GM20431 (cell line): ENCODE measurements at regions not wholly inside any gene's neighbourhood (a gene's known extent, or its start where the extent isn't known, plus 50 kb on each side); places are given as distances from the start of the nearest gene placed in this dataset.
"Not testable (repeated sequence)": the region's sequence is repeated elsewhere in the genome, so short reads cannot be mapped to it uniquely, and the experiment has no call there.

ENCODE experiments used
- in situ Hi-C: fragments of 300-500 bp; cut with MseI, MboI; formaldehyde crosslinking; loops from one replicate; pipeline ENCODE4 v1.15.0; 2020; ENCODE audit warnings: low sequenced_read_pairs; ENCODE audit not compliant: unreplicated experiment

DNA sequence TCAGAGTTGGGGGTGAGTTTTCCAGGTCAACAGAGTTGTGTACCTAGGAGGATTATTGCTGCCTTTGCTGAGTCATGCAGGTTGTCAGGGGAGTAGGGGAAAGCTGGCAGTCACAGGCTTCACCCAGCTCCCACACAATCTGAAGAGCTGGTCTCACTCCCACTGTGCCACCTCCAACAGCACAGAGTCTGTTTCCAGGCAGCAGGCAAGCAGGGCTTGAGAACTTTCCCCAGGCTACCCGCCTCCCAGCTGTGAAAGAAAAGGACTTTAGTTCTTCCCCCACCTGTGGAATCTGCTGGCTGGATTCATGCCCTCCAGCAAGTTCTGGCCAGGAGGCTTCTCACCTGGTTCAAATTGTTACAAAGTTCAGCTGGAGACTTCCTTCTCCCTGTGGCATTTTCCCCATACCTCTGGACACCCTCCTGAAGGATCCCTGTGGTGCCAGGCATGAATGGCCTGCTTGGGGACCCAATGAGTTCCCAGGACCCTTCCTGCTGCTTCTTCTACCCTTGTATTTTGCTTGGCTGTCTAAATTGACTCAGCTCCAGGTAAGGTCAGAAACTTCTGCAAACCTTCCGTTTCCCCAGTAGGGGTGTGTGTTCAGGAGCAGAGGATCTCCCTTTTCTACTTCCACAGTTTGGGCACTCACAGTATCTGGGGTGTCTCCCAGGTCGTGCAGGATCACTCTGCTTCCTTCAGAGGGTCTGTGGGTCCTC lies 378.1 kb upstream of the MAN1A1 start:
- in situ Hi-C loops = loop anchor here (25.0 kb wide), 1 partner anchor 590 kb away; no protein-coding TSS in a partner anchor

DNA sequence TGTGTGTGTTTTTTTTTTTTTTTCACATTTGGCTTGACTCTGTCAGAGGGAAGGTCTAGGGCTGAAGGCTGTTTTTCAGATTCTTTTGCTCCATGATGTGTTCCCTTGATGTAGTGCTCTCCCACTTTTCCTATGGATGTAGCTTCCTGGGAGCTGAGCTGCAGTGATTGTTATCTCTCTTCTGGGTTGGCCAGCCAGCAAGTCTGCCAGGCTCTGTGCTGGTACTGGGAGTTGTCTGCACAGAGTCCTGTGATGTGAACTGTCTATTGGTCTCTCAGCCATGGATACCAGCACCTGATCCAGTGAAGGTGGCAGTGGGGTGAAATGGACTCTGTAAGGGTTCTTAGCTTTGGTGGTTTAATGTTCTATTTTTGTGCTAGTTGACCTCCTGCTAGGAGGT lies 377.4 kb upstream of the MAN1A1 start:
- in situ Hi-C loops = loop anchor here (25.0 kb wide), 1 partner anchor 590 kb away; no protein-coding TSS in a partner anchor

DNA sequence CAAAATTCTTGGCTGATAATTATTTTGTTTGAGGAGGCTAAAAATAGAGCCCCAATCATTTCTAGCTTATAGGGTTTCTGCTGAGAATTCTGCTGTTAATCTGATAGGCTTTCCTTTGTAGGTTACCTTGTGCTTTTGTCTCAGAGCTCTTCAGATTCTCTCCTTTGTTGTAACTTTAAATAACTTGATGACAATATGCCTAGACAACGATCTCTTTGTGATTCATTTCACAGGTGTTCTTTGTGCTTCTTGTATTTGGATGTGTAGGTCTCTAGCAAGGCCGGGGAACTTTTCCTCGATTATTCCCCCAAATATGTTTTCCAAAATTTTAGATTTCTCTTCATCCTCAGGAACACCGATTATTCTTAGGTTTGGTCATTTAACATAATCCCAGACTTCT lies 376.5 kb upstream of the MAN1A1 start:
- in situ Hi-C loops = loop anchor here (25.0 kb wide), 1 partner anchor 589 kb away; no protein-coding TSS in a partner anchor

DNA sequence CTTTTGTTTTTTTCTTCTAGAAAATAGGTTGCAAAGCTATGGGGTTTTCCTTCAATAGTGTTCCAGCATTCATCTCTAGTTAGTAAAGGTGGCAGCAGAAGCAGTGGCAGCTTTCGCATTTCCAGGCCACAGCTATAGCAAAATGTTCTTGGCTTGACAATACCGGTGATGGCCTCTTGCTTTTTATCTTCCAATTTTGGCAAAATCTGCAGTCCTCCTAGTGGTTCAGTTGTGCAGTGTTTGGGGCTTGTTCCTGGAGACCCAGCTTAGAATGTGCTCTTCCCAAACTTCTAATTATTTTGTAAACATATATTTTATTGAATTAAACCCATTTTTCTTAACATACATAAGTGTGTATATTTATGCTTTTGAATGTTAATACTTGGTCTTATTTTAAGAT lies 370.6 kb upstream of the MAN1A1 start:
- in situ Hi-C loops = no loop called here

DNA sequence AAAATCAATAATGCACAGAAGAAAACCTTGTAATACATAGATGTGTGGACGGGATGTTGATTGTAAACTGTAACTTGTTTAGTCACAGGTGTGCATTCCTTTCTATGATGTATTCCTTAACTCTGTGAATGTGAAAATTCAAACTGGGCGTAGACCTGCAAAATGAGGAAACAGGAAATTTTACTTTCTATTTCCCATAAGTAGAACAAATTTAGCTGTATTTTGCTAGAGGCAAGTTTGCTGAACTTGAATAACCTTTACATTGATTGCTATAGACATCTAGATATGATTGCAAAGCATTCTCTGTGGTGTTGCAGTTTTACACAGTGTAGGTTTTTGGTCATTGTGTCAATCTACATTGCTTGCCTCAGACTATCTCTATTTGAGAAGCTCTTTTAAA lies 368.4 kb upstream of the MAN1A1 start:
- in situ Hi-C loops = no loop called here

DNA sequence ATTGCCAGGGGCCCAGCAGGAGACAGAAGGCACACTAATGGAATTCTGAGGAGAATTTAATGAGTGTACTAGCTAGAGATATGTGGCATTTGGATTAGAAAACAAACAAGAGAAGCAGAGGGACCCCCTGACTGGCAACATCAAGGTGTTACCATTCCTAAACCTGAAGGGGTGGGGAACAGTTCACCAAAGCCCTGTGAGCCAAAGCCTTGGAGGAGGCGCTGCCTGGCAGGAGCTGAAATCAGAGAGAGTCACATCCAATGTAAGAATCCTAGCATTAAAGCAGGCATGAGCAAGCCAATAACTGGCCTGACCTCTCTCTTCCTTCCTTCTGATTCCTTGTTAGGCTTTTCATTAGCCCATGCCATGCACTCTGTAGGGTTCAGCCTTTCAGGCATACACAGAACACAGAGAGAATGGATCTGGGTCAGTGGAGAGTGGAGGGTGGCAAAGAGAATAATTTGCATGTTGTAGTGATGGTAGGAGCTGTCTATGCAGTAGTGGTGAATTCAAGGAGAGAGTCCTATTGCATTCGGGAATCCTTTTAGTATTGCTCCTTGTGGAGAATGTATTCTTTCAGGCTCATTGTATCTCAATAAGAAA lies 367.2 kb upstream of the MAN1A1 start:
- in situ Hi-C loops = no loop called here

DNA sequence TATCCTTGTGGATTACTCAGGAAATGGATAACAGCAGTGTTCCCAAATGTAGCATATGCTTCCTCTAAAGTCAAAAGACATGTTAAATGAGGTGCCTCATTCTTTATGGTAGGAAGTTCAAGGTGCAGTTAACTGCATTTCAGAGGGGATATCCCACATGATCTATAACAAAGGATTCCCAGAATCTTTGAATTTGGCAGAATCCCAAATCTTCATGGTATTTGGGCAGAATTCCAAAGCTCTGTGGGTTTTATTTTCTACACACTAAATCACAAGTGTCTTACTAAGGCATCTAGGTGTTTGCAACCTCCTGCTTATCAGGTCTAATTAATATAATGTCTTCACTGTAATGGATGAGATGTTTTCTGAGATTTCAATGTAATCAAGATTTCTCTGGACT lies 364.3 kb upstream of the MAN1A1 start:
- in situ Hi-C loops = no loop called here

DNA sequence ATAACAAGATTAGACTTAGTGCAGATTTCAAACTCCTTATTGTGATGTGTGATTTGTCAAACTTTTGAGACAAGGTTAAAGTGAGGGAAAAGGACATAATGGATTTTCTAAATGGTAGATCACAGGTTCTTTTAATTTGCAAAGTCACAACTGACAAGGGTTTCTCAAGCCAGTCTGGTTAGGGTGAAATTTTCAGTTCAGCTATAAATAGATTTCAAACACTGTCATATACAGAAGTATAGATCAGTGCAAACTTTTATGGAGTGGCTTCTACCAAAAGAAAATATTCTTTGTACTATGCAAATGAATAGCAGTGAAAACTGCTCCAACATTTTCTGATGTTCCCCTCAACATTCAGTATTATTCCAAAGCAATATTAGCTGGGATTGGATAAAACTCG lies 337.1 kb upstream of the MAN1A1 start:
- in situ Hi-C loops = no loop called here

DNA sequence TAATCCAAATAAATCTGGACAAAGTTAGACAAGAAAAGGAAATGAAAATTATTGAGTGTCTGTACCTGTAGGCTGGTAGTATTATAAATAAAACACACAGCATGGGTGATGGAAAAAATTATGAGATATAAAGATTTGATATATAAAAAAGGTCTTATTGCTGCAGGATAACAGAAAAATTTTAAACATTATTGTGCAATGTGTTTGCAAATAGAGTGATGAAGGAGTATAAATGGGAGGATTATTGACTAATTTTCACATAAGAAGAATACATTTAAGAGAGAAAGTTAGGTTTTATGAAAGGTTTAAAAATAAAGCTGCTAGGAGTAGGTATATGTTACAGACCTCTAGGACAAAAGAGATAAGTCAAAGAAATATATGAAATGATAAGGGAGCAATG lies 336.7 kb upstream of the MAN1A1 start:
- in situ Hi-C loops = no loop called here

DNA sequence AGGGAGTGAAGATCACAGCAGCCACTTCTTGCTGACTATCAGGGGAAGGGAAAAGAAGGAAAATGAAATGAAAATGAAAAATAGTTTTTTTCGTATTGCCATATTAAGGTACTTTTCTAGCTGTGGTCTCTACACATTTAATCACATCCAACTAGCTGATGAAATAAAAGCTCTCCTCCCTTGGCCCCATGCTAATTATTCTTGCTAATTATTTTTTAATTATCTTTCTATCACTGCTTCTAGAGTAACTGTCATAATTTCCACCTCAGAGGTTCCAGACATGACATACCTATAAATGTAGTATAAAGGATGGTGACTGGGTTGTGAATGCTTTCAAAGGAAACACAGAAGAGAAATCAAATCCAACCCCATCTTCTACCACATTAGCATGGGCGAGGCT lies 334.1 kb upstream of the MAN1A1 start:
- in situ Hi-C loops = no loop called here

DNA sequence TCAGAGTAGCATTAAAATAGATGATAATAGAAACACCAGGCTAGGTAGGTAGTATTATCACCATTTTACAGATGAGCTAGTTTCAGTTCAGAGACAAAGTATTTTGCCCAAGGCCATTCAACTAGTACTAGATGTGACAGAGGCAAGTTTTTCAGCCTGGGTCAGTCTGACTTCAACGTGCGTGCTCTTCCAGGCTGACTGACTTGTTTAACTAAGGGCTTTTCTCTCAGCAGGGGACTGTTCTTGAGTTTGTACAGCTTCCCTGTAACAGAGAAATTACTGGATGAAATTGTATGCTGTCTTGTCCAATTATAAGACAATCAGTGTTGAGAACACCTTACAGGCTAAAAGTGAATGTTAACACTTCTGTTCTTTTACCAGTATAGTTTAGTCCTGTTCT lies 333.5 kb upstream of the MAN1A1 start:
- in situ Hi-C loops = no loop called here

DNA sequence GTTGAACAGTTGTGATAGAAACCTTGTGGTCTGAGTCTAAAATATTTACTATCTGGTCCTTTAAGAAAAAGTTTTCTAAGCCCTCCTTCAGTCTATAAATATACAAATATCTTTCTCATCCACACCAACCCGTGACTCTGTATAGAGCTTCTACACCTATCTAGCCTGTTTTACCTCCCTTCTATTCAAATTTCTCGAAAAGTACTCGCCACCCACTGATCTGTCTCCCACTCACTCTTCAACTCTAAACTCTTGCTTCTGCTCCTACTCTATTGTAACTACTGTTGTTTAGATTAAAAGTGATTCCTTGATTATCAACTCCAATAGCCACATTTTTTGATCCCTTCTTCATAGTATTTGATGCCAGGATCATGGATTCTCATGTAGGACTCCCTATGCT lies 329.4 kb upstream of the MAN1A1 start:
- in situ Hi-C loops = no loop called here

DNA sequence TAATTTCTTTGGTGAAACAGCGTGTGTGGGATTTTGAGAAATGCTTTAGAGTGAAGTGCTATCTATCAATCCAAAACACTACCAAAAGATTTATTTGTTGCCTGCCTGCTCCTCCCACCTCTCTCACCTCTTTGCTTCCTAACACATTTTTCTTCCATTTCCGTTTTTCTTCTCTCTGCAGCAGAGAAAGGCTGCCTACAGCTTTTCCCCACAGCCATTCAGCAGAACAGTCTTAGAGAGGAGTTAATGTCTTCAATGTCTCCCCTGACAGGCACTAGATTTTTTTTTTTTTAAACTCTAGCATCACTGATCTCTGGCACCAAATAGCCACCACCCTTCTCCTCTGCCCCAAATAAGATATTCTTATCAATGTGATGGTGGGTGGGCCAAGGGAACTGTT lies 327.8 kb upstream of the MAN1A1 start:
- in situ Hi-C loops = no loop called here

DNA sequence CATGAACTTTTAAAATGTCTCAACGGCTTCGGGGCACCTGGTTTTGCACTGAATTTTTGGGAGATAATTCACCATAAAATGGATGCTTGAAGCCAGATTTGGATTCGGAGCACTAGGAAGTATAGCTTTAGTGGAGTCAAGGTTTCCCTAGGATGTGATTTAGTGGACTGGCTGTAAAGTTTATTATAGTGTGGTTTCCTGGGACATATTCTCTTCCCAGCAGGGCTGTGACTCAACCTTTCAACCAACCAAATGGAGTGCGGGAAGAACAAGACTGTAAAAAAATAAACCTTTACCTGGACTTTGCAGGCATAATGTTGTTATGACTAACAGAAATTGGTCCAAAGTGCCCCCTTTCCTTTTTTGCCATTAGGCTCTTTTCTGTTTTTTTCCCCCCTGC lies 327.4 kb upstream of the MAN1A1 start:
- in situ Hi-C loops = no loop called here

DNA sequence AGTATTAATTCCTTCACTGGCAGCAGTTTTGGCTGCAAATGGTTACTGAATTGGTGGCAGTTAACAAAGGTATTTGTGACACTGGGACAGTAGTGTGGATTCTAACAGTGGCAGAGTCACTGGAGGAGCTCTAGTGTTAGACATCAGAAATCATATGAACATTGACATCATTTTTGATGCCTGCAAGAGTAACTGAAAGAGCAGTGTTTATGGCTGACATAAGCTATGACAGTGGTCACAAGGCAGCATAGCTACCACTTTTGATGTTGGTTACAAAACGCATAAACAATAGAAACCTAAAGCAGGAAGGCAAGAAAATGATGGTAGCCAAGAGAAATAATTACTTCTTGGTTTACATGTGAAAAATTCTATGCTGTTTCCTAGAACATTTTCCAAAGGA lies 326.7 kb upstream of the MAN1A1 start:
- in situ Hi-C loops = no loop called here

DNA sequence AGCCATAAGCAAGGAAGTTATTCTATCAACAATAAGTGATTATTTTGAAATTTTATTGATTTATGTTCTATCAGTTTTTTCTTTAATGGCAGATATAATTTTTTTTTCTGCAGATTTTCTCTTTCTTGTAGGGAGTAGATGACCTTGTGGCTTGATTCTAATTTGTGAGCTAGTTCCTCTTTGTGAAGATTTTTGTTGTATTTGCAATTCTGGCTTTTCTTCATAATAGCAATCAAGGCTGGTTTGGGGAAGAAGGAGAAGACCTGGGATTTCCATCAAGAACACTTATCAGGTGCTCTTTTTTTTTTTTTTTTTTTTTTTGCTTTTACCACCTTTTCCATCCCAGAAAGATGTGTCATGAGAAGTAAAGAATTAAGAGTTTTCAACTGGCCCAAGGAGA lies 324.2 kb upstream of the MAN1A1 start:
- in situ Hi-C loops = no loop called here

DNA sequence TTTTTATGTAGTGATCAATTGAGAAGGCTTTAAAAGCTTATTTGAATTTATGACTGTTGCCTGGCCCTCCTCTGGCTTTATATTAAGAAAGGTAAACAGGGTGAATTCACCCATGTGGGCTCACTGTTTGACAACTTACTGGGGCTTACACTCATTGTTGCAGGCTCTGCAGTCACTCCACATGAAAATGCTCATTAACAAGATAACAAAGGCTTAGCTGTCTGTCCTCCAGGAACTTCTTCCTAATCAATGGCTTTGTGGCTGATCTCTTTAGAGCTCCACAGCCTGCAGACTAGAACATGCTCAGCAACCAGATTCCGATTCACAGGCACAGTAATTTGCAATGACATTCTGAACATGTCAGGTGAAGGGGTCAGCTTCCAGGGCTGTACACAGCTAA lies 323.2 kb upstream of the MAN1A1 start:
- in situ Hi-C loops = no loop called here

DNA sequence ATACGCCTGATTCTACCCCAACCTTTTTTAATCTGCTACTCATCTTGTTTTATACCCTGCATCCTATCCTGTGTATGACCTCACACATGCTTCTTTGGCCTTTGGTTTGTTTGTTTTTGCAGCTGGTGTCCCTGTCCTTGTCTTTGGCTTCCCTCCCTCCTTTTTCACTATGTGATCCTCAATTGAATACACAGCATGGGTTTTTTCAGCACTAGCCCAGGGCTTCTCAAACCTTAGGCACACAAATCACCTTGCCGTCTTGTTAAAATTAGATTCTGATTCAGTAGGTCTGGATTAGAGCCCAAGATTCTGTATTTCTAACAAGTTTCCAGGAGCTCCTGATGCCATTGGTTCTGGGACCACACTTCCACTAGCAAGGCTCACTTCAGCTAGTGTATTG lies 321.5 kb upstream of the MAN1A1 start:
- in situ Hi-C loops = no loop called here

DNA sequence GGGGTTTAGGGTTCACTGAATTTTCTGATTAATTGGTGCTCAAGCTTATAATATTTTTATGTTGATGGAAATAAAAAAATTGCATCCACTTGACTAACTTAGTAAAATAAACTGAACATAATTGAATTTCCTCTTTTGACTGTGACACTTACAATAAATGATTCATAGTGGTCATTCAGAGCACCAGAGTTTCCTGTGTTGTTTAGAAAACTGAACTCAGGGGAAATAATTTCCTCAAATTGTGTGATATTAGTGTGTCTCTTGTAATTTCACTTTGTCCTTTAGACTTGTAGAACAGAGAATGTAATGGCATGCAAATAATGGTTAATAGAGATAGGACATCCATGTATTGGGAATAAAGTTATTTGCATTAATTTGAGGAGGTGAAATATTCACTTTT lies 319.7 kb upstream of the MAN1A1 start:
- in situ Hi-C loops = no loop called here

DNA sequence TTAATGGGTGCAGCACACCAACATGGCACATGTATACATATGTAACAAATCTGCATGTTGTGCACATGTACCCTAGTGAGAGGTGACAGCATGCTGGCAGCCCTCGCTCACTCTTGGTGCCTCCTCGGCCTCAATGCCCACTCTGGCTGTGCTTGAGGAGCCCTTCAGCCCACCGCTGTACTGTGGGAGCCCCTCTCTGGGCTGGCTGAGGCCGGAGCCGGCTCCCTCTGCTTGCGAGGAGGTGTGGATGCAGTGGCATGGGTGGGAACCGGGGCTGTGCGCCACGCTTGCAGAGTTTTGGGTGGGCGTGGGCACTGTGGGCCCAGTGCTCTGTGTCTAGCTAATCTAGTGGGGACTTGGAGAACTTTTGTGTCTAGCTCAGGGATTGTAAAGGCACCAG lies 315.9 kb upstream of the MAN1A1 start:
- in situ Hi-C loops = not testable (repeated sequence)

DNA sequence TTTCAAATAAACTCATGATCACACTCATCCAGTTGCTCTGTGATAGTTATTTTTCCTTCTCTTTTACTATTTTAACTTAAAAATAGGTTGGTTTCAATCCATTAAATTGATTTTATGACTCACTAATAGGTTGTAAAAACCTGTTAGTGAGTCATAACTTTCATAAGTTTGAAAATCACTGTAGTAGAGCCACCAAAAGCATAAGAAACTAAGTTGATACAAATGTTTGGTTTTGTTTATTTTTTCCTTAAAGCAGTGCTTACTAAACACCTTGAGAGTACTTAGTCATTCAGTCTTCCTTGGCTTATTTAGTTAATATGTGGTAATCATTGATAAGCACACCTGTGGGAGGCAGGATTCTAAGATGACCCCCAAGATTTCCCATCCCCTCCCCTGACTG lies 312.1 kb upstream of the MAN1A1 start:
- in situ Hi-C loops = no loop called here

DNA sequence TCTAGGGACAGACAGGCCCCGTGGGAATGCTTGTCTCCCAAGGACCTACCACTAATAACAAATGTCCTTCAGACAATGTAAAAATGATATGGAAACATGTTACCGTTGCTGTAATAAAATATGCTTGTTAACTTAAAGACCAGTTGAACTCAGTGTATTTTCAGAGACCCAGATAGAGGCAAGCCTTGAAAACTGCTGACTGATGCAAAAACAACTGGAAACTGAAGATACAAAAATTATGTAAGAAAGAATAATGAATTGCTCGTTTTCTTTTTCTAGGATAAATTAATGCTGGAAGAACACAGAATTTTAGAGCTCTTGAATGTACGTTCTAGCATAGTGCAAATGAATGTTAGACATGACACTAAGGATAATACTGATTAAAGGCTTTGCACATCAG lies 311.5 kb upstream of the MAN1A1 start:
- in situ Hi-C loops = no loop called here
